WI38 (cell line): ENCODE measurements at regions not wholly inside any gene's neighbourhood (a gene's known extent, or its start where the extent isn't known, plus 50 kb on each side); places are given as distances from the start of the nearest gene placed in this dataset.

Source experiments
- H3K4me3 ChIP-seq: 2 replicates; pipeline ENCODE4 v1.5.1; 2011; ENCODE audit warnings: low read depth, mild to moderate bottlenecking, control low read depth, low read length
- CTCF ChIP-seq: IDR thresholded peaks from 2 replicates; pipeline ENCODE4 v1.5.1; 2012; ENCODE audit warnings: low read depth, mild to moderate bottlenecking, control low read depth, low read length

DNA sequence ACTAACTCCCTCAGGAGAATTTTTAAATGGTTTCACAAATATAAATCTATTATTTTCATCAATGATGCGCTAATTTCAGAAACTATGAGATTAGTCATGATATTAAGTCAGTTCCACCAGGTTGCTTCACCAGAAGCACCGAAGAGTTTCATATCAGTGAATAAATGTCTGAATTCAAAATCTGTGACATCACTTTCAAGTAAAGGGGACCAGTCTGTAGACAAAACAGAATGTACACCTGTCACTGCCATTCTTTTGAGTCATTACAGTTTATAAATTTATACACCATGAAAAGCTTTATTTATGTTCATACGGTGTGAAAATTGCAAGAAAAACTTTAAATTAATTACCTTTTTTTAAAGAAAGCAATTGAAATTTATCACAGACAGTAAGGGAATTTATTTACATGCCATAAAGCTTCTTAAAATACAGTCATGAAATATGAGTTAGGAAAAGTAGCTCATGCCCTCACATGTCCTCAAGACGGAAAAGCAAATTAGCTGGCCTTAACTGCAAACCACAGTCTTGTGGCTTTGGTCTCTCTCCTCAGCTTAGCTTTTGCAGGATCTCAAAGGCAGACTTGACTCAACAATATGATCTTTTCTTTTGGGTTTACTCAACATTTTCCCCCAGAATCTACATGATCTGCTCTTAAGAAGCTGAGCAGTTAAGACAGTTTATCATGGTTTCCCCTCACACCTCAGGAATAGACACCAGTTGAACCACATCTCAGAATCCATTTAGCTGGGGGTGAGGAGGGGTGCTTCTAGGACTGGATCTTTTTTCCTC lies 177.7 kb upstream of the MCHR2 start:
- H3K4me3 ChIP-seq = no peak overlapping the region
- TF ChIP-seq CTCF = no peak

- no peak overlapping the region for H3K4me3 ChIP-seq
- TF ChIP-seq CTCF = no peak
Measured at GRCh38 chr6:100168148-100168547, 174.1 kb upstream of the MCHR2 start.

DNA sequence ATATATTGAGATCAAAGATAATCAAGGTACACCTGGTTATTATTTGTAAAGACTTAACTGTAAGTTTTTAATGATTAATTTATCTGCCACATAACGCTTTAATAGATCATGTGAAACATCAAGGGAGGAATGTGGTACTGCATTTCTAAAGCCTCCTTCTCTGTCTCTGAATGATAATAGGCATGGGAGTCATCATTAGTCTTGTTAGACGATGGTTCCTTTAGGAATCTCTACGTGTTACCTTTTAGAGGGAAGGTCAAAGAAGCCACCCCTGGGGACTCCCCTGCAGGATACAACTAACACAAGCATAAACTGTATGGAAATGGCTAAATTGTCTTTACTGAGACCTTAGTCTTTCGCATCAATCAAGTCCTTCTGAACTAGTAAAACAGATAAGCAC lies 173.6 kb upstream of the MCHR2 start:
- H3K4me3 ChIP-seq = no peak overlapping the region

DNA sequence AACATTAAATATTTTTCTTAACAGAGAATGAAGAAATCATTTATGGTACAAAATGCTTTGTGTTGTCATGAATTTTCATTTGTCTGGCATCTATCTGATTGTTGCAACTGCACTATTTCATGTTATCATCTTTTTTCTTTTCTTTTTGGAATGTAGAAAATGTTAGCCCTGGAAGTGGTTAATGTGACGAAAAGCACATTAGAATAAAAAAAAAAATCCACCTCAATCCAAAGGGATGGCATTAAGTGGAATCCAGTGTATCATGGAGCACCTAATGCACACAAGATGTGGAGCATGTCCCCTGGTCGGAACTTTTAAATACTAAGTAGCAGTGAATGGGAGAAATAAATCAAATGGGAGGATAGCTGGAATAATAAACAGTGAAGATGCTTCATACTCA lies 172.9 kb upstream of the MCHR2 start:
- no peak overlapping the region for H3K4me3 ChIP-seq

More for the DNA sequence above, 173.6 kb upstream of the MCHR2 start:
- no peak for TF ChIP-seq CTCF

GRCh38 chr6:100165442-100165841 lies 171.4 kb upstream of the MCHR2 start:
- H3K4me3 ChIP-seq = no peak overlapping the region
- no peak for TF ChIP-seq CTCF

More for the DNA sequence above, 172.9 kb upstream of the MCHR2 start:
- no peak for TF ChIP-seq CTCF

- no peak overlapping the region for H3K4me3 ChIP-seq
Measured at GRCh38 chr6:100163035-100163434, 169.0 kb upstream of the MCHR2 start.

More at GRCh38 chr6:100163035-100163434, 169.0 kb upstream of the MCHR2 start:
- TF ChIP-seq CTCF = no peak
